ENCODE measurements at regions not wholly inside any gene's neighbourhood (a gene's known extent, or its start where the extent isn't known, plus 50 kb on each side); places are given as distances from the start of the nearest gene placed in this dataset.

- H3K4me2 ChIP-seq (ENCODE audit: low read length): peak overlapping the region; percentile 6
- no peak overlapping the region for H3K4me3 Mint-ChIP-seq (ENCODE audit: unreplicated experiment)
- H3K27ac Mint-ChIP-seq (ENCODE audit: unreplicated experiment): no peak overlapping the region
- no peak overlapping the region for H3K27ac ChIP-seq (ENCODE audit: low read depth, low read length)
- H3K79me2 ChIP-seq (ENCODE audit: insufficient read depth, low read length): no peaks in the 10 kb centered on the region
- no peaks in the 10 kb centered on the region for H3K27me3 ChIP-seq (ENCODE audit: insufficient read depth, low read length)
- no peaks in the 10 kb centered on the region for H3K27me3 Mint-ChIP-seq (ENCODE audit: low read depth, unreplicated experiment)
- H3K9me3 Mint-ChIP-seq (ENCODE audit: unreplicated experiment): peaks cover 5% of the 10 kb centered on the region
- no peaks in the 10 kb centered on the region for H3K36me3 Mint-ChIP-seq (ENCODE audit: low read depth, unreplicated experiment)
- H3K4me1 Mint-ChIP-seq (ENCODE audit: low read depth, unreplicated experiment): peaks cover 48% of the 10 kb centered on the region
- no peak overlapping the region for H2AFZ ChIP-seq (ENCODE audit: low read depth, low read length)
- peaks cover 15% of the 10 kb centered on the region for H3K4me1 ChIP-seq (ENCODE audit: insufficient read depth, low read length)
- H3K9me3 ChIP-seq (ENCODE audit: insufficient read depth, low read depth, low read length): no peaks in the 10 kb centered on the region
- TF ChIP-seq EZH2 (IDR thresholded peaks at IDR 0.05; ENCODE audit: insufficient read depth, low read length): no peak
- TF ChIP-seq, protein P1, sequence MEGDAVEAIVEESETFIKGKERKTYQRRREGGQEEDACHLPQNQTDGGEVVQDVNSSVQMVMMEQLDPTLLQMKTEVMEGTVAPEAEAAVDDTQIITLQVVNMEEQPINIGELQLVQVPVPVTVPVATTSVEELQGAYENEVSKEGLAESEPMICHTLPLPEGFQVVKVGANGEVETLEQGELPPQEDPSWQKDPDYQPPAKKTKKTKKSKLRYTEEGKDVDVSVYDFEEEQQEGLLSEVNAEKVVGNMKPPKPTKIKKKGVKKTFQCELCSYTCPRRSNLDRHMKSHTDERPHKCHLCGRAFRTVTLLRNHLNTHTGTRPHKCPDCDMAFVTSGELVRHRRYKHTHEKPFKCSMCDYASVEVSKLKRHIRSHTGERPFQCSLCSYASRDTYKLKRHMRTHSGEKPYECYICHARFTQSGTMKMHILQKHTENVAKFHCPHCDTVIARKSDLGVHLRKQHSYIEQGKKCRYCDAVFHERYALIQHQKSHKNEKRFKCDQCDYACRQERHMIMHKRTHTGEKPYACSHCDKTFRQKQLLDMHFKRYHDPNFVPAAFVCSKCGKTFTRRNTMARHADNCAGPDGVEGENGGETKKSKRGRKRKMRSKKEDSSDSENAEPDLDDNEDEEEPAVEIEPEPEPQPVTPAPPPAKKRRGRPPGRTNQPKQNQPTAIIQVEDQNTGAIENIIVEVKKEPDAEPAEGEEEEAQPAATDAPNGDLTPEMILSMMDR (IDR thresholded peaks at IDR 0.05; ENCODE audit: insufficient read depth, low read depth, low read length): no peak
- FAIRE-seq (no peak), DNase-seq (ENCODE audit: low read depth) (peak; percentile 58)
- no peaks in the 10 kb centered on the region for H3K36me3 ChIP-seq (ENCODE audit: insufficient read depth, low read length)
- H4K20me1 ChIP-seq (ENCODE audit: insufficient read depth, low read length): no peaks in the 10 kb centered on the region
- H3K9ac ChIP-seq (ENCODE audit: low read length): no peak overlapping the region
- no peak overlapping the region for H3K4me3 ChIP-seq (ENCODE audit: insufficient read depth, low read depth, low read length)
These were observed 115.1 kb downstream of the NAB1 start for GRCh38 chr2:190763901-190764514.

GRCh38 chr2:190765386-190766173 lies 115.0 kb upstream of the GLS start:
- no peak for TF ChIP-seq EZH2 (IDR thresholded peaks at IDR 0.05; ENCODE audit: insufficient read depth, low read length)
- TF ChIP-seq, protein P1 (IDR thresholded peaks at IDR 0.05; ENCODE audit: insufficient read depth, low read depth, low read length): no peak
- Histone ChIP-seq H3K4me3 (ENCODE audit: insufficient read depth, low read depth, low read length) (no peak overlapping the region), H3K4me2 (ENCODE audit: low read length) (peak overlapping the region; percentile 26), H4K20me1 (ENCODE audit: insufficient read depth, low read length) (no peaks in the 10 kb centered on the region), H3K4me1 (ENCODE audit: insufficient read depth, low read length) (peaks cover 15% of the 10 kb centered on the region), H3K36me3 (ENCODE audit: insufficient read depth, low read length) (no peaks in the 10 kb centered on the region), H2AFZ (ENCODE audit: low read depth, low read length) (no peak overlapping the region), H3K9me3 (ENCODE audit: insufficient read depth, low read depth, low read length) (no peaks in the 10 kb centered on the region), H3K9ac (ENCODE audit: low read length) (no peak overlapping the region), H3K27ac (ENCODE audit: low read depth, low read length) (no peak overlapping the region), H3K27me3 (ENCODE audit: insufficient read depth, low read length) (no peaks in the 10 kb centered on the region), H3K79me2 (ENCODE audit: insufficient read depth, low read length) (no peaks in the 10 kb centered on the region)
- Mint-ChIP-seq H3K36me3 (ENCODE audit: low read depth, unreplicated experiment) (no peaks in the 10 kb centered on the region), H3K27me3 (ENCODE audit: low read depth, unreplicated experiment) (no peaks in the 10 kb centered on the region), H3K27ac (ENCODE audit: unreplicated experiment) (peak overlapping the region; percentile 3), H3K9me3 (ENCODE audit: unreplicated experiment) (no peaks in the 10 kb centered on the region), H3K4me3 (ENCODE audit: unreplicated experiment) (no peak overlapping the region), H3K4me1 (ENCODE audit: low read depth, unreplicated experiment) (peaks cover 41% of the 10 kb centered on the region)
- DNase-seq (ENCODE audit: low read depth) (peak; percentile 96), FAIRE-seq (peak; percentile 73)

DNA sequence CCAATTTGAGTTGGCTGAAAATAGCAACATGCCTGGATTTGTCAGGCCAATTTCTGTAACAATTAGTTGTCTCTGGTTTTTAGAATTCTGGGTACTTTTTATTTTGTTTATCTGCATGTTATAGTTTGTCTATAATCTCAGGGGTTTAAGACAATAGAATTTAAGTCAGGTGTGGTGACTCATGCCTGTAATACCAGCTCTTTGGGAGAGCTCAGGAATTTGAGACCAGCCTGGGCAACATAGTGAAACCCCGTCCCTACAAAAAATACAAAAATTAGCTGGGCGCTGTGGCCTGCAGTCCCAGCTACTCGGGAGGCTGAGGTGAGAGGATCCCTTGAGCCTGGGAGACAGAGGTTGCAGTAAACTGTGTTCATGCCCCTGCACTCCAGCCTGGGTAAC lies 114.4 kb upstream of the GLS start:
- Mint-ChIP-seq H3K4me1 (ENCODE audit: low read depth, unreplicated experiment) (peaks cover 41% of the 10 kb centered on the region), H3K4me3 (ENCODE audit: unreplicated experiment) (no peak overlapping the region), H3K9me3 (ENCODE audit: unreplicated experiment) (no peaks in the 10 kb centered on the region), H3K27ac (ENCODE audit: unreplicated experiment) (peak overlapping the region; percentile 34), H3K27me3 (ENCODE audit: low read depth, unreplicated experiment) (no peaks in the 10 kb centered on the region), H3K36me3 (ENCODE audit: low read depth, unreplicated experiment) (no peaks in the 10 kb centered on the region)
- TF ChIP-seq, protein P1 (IDR thresholded peaks at IDR 0.05; ENCODE audit: insufficient read depth, low read depth, low read length): no peak
- TF ChIP-seq EZH2 (IDR thresholded peaks at IDR 0.05; ENCODE audit: insufficient read depth, low read length): no peak
- no peak overlapping the region for H3K9ac ChIP-seq (ENCODE audit: low read length)
- DNase-seq (ENCODE audit: low read depth): no peak
- no peaks in the 10 kb centered on the region for H3K36me3 ChIP-seq (ENCODE audit: insufficient read depth, low read length)
- H3K27me3 ChIP-seq (ENCODE audit: insufficient read depth, low read length): no peaks in the 10 kb centered on the region
- no peak overlapping the region for H3K4me3 ChIP-seq (ENCODE audit: insufficient read depth, low read depth, low read length)
- H2AFZ ChIP-seq (ENCODE audit: low read depth, low read length): no peak overlapping the region
- H3K9me3 ChIP-seq (ENCODE audit: insufficient read depth, low read depth, low read length): no peaks in the 10 kb centered on the region
- peak overlapping the region; percentile 26 for H3K4me2 ChIP-seq (ENCODE audit: low read length)
- FAIRE-seq: no peak
- no peaks in the 10 kb centered on the region for H3K79me2 ChIP-seq (ENCODE audit: insufficient read depth, low read length)
- no peaks in the 10 kb centered on the region for H4K20me1 ChIP-seq (ENCODE audit: insufficient read depth, low read length)
- H3K27ac ChIP-seq (ENCODE audit: low read depth, low read length): no peak overlapping the region
- H3K4me1 ChIP-seq (ENCODE audit: insufficient read depth, low read length): peaks cover 15% of the 10 kb centered on the region
